ENCODE measurements at regions not wholly inside any gene's neighbourhood (a gene's known extent, or its start where the extent isn't known, plus 50 kb on each side); places are given as distances from the start of the nearest gene placed in this dataset.

DNA sequence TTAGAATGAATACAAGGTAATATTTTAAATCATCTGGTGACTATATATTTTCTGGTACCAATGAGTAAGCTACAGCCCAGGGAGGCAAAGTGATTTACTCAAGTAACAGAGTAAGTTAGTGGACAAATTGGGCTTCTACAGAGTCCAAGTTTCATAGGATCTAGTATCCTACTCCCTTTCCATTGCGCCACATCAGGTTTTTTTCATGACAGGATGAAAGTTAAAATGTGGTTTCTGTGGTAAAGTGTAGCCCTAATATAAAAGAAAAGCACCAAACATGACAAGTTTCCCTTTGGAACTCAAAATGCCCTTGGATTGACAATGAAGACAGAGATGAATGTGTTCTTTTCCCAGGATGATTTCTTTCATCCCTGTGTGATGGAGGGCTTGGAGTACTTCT is 350.8 kb upstream of the ZNF385D start:
- TF ChIP-seq, protein P1, sequence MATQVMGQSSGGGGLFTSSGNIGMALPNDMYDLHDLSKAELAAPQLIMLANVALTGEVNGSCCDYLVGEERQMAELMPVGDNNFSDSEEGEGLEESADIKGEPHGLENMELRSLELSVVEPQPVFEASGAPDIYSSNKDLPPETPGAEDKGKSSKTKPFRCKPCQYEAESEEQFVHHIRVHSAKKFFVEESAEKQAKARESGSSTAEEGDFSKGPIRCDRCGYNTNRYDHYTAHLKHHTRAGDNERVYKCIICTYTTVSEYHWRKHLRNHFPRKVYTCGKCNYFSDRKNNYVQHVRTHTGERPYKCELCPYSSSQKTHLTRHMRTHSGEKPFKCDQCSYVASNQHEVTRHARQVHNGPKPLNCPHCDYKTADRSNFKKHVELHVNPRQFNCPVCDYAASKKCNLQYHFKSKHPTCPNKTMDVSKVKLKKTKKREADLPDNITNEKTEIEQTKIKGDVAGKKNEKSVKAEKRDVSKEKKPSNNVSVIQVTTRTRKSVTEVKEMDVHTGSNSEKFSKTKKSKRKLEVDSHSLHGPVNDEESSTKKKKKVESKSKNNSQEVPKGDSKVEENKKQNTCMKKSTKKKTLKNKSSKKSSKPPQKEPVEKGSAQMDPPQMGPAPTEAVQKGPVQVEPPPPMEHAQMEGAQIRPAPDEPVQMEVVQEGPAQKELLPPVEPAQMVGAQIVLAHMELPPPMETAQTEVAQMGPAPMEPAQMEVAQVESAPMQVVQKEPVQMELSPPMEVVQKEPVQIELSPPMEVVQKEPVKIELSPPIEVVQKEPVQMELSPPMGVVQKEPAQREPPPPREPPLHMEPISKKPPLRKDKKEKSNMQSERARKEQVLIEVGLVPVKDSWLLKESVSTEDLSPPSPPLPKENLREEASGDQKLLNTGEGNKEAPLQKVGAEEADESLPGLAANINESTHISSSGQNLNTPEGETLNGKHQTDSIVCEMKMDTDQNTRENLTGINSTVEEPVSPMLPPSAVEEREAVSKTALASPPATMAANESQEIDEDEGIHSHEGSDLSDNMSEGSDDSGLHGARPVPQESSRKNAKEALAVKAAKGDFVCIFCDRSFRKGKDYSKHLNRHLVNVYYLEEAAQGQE (IDR thresholded peaks at IDR 0.05; ENCODE audit: insufficient read depth in 1 of 2, low read depth in 2 of 2, low read length in 2 of 2) = no peak
- no peak for TF ChIP-seq POLR2AphosphoS5 (IDR thresholded peaks at IDR 0.05; ENCODE audit: low read depth, low read length)
- no peak for TF ChIP-seq TAF1 (IDR thresholded peaks at IDR 0.05; ENCODE audit: borderline replicate concordance, insufficient read depth, low read length)
- TF ChIP-seq SIN3A (IDR thresholded peaks at IDR 0.05; ENCODE audit: borderline replicate concordance, insufficient read depth, low read length) = no peak
